GM12891 (cell line): ENCODE measurements at regions not wholly inside any gene's neighbourhood (a gene's known extent, or its start where the extent isn't known, plus 50 kb on each side); places are given as distances from the start of the nearest gene placed in this dataset.

Experiments
- DNase-seq: peaks from one replicate; pipeline ENCODE4 v3.0.0; 2011; ENCODE audit warnings: low spot score; ENCODE audit not compliant: insufficient read length
- FAIRE-seq: peaks from 2 replicates; lab custom pipeline; 2011; peaks lifted over from hg19 to GRCh38; lab: Jason Lieb, UNC
- PAX5 ChIP-seq: IDR thresholded peaks from 2 replicates; pipeline ENCODE4 v1.6.1; 2011; ENCODE audit warnings: low read length, moderate library complexity, mild to moderate bottlenecking; ENCODE audit not compliant: insufficient read depth, severe bottlenecking
- POLR2A ChIP-seq: IDR thresholded peaks from 2 replicates; pipeline ENCODE4 v1.6.1; 2011; ENCODE audit warnings: low read depth, low read length, control low read depth
- POLR2AphosphoS5 ChIP-seq: IDR thresholded peaks from 2 replicates; pipeline ENCODE4 v1.6.1; 2011; ENCODE audit warnings: low read depth, low read length, control low read depth
- POU2F2 ChIP-seq: IDR thresholded peaks from 2 replicates; pipeline ENCODE4 v1.6.1; 2011; ENCODE audit warnings: low read depth, mild to moderate bottlenecking, control low read depth, low read length, moderate library complexity
- SPI1 ChIP-seq: IDR thresholded peaks from 2 replicates; pipeline ENCODE4 v1.6.1; 2011; ENCODE audit warnings: low read depth, low read length, control low read depth
- TAF1 ChIP-seq: IDR thresholded peaks from 2 replicates; pipeline ENCODE4 v1.6.1; 2011; ENCODE audit warnings: low read depth, low read length, control low read depth

DNA sequence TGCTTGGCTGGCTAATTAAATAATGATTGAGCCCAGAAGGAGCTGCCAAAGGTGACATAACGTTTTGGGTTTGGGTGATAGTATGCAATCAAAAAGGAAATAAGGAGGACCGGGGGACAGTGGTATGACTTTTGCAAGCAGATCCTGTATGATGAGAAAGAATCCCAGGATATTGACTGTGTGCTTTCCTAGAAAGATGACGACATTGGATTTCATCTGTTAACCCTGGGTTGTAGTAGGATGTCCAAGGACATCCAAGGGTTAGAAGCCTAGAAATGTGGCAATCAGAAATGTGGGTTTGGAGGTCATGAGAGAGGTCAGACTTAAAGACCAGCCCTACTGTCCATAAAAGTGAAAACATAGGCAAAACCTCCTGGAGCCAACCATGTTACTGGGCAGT, 50.3 kb upstream of the HMHB1 start:
- FAIRE-seq (no peak), DNase-seq (no peak)
- TF ChIP-seq POLR2A = no peak

DNA sequence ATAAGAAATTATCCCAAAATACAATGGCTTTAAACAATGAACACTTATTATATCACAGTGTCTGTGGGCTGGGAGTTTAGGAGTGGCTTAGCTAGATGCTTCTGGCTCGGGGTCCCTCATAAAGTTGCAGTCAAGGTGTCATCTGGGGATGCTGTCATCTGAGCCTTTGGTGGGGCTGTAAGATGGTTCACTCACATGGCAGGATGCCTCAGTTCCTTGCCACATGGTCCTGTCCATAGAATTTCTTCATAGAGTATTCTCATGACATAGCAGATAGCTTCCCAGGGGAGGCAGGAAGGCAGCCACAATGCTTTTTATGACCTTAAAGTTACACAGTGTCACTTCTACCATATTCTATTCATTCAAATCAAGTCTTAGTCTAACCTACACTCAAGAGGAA, 51.2 kb upstream of the HMHB1 start:
- TF ChIP-seq PAX5 = no peak
- no peak for TF ChIP-seq POLR2A
- TF ChIP-seq POU2F2 = no peak
- TF ChIP-seq TAF1 = no peak
- TF ChIP-seq POLR2AphosphoS5 = no peak
- no peak for TF ChIP-seq SPI1
- DNase-seq (no peak), FAIRE-seq (no peak)

DNA sequence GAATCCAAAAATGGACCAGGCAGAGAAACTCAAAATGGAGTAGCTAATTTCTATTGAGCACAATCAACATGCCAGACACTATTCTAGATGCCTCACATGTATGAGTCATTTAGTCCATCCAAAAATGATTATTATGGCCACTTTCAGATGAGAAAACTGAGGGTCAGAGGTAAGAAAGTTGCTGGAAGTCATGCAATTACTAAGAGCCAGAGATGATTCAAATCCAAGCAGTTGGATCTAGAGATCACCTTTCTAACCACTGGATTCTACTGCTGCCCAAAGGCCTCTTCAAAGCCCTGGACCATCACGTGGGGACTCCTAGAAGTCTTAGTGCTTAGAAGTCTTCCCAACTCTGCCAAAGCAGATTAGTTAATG, 51.8 kb upstream of the HMHB1 start:
- no peak for TF ChIP-seq POLR2AphosphoS5
- peak; percentile 10; the same call in 1 of the 2 replicates for TF ChIP-seq POU2F2
- no peak for TF ChIP-seq SPI1
- no peak for TF ChIP-seq PAX5
- TF ChIP-seq POLR2A = no peak
- no peak for FAIRE-seq
- DNase-seq = no peak

DNA sequence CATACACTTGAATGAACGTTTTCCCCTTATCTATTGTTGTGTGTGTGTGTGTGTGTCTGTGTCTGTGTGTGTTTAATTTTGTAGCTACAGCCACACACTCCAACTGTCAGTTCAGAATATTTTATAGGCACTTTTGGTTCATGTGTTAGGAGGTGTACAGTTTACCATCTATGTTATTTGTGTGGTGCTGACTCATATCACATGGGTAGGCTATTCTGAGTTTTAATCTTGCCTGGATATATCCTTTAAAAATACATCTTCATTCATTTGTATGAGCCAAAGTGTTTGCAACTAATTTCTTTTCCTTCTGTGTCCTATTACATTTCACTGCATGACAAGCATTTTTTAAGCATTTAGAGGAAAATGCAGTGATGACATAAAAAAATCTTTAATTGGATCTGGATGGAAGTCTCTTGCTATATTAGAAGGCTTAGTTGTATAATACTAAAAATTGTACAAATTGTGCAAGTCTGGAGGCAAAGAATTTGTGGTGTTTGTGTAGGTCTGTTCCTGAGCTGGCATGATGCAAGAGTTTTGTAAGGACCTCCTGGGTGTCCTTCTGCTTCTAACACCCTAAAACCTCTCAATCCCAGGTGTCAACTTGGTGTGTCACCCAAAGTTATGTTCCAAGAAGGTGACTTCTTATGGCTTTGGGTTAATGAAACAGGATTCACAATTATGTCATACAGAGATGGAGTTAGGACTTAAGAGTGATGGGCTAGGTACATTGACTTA, 52.4 kb upstream of the HMHB1 start:
- TF ChIP-seq PAX5 = no peak
- no peak for TF ChIP-seq TAF1
- TF ChIP-seq SPI1 = no peak
- no peak for TF ChIP-seq POLR2A
- no peak for TF ChIP-seq POLR2AphosphoS5
- TF ChIP-seq POU2F2 = no peak
- DNase-seq (no peak), FAIRE-seq (peak; percentile 63)

DNA sequence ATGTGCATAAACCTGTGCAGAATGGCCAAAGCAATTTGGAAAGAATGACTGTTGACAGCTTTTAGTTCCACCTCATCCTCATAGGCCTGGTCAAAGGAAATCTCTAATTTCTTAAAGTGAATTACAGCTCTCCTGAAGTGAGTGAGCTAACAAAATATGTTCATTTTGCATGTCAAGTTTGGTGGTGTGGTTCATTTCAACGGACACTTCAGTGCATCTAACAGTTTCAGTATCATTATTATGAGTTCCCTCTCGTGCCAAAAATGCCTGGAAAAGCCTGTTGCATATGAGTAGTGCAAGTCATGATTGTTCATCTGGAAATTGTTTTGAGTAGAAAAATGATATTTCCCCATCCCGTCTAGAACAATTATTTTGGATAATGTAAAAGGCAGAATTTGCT, 53.2 kb upstream of the HMHB1 start:
- FAIRE-seq (peak; percentile 86), DNase-seq (no peak)
- TF ChIP-seq POU2F2 = peak; percentile 39; the same call in 1 of the 2 replicates
- no peak for TF ChIP-seq SPI1
- TF ChIP-seq TAF1 = no peak
- TF ChIP-seq POLR2AphosphoS5 = no peak
- no peak for TF ChIP-seq POLR2A

- FAIRE-seq = peak; percentile 61
These were observed 53.9 kb upstream of the HMHB1 start for GRCh38 chr5:143758015-143758414.

GRCh38 chr5:143757116-143757515, 54.8 kb upstream of the HMHB1 start:
- DNase-seq (peak; percentile 9), FAIRE-seq (no peak)
- TF ChIP-seq POLR2A (no peak), SPI1 (no peak), POLR2AphosphoS5 (no peak), TAF1 (no peak), PAX5 (no peak), POU2F2 (no peak)

More at GRCh38 chr5:143758015-143758414, 53.9 kb upstream of the HMHB1 start:
- TF ChIP-seq PAX5 = no peak
- TF ChIP-seq SPI1 = no peak
- no peak for TF ChIP-seq POLR2A
- TF ChIP-seq POLR2AphosphoS5 = no peak
- no peak for TF ChIP-seq TAF1
- no peak for TF ChIP-seq POU2F2
- no peak for DNase-seq

GRCh38 chr5:143755966-143756365, 56.0 kb upstream of the HMHB1 start:
- TF ChIP-seq POLR2AphosphoS5 = no peak
- TF ChIP-seq PAX5 = no peak
- no peak for TF ChIP-seq SPI1
- no peak for TF ChIP-seq TAF1
- TF ChIP-seq POU2F2 = no peak
- no peak for TF ChIP-seq POLR2A
- no peak for DNase-seq
- FAIRE-seq = no peak

DNA sequence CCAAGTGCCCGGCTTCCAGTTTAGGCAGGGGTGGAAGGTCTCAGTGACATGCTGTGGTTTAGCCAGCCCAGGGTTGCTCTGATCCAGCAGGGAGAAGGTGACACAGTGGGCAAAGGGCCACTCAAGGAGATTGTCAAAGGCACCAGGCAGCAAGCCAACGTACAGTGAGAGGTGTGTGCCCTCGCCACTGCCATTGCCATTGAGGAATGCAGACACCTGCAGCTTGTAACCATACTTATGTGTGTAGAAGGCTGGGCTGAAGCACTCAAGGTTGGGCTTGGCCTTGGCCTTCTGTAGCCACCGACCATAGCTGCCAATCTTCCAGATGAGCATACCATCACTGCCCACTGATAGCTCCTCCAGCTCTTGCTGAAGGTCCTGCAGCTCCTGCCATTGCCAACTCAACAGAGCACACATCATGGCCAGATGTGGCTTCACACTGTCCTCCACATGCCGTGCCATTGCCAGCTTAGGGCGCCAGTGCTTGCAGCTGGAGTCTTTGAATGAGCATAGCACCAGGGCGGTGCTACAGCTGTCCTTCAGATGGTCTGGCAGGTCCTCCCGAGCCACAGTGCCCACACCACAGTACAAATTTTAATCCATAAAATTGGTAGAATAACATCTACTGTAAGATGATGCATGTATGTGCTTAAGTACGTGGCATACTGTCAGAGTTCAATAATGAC, 59.7 kb upstream of the HMHB1 start:
- TF ChIP-seq SPI1 (no peak), POU2F2 (no peak), TAF1 (no peak), POLR2AphosphoS5 (no peak), POLR2A (no peak), PAX5 (no peak)
- no peak for DNase-seq
- FAIRE-seq = no peak

DNA sequence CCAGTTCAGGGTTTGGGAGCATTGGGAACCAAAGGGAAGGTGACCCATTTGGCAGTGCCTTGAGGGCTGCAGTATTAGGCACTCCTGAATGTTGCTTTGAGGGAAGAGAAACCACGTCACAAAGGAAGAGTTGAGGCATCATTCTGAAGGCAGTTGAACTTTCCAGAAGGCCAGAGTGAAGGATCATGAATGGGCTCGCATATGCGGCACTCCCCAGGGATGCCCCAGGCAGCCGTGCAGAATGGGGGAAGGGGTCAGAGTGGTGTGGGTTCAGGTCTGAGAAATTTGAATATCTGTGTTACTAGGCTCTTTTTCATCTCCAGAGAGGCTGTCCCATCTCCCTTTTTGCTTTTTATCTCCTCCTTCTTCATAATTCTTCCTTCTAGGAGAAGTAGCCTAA, 60.6 kb upstream of the HMHB1 start:
- TF ChIP-seq POLR2AphosphoS5 (no peak), POU2F2 (no peak), SPI1 (no peak), TAF1 (no peak), PAX5 (no peak), POLR2A (no peak)
- FAIRE-seq = no peak

More for the DNA sequence above, 60.6 kb upstream of the HMHB1 start:
- no peak for DNase-seq
